HepG2 (cell line): ENCODE measurements at regions not wholly inside any gene's neighbourhood (a gene's known extent, or its start where the extent isn't known, plus 50 kb on each side); places are given as distances from the start of the nearest gene placed in this dataset.

ENCODE experiments used
- ATAC-seq: fragments of 200-7000 bp; cut with Tn5 transposase; 3 replicates; pipeline ENCODE4 v1.9.1; 2020; ENCODE audit warnings: mild to moderate bottlenecking, moderate library complexity
- BruUV-seq: library from RNA; stranded (reverse); fragments of 400-500 nt; replicated peaks from 2 replicates; lab custom pipeline; 2021; lab: Mats Ljungman, UMichigan
- CTCF ChIA-PET: fragments of 300-600 bp; formaldehyde crosslinking; extraction: SDS; loops from one replicate; lab custom pipeline; 2021; ENCODE audit warnings: low total read pairs, inconsistent platforms, low intra/inter-chr PET ratio; lab: Yijun Ruan, JAX
- POLR2A ChIA-PET: fragments of 350-600 bp; sonication (Branson Sonifier 250); formaldehyde crosslinking; loops from one replicate; lab custom pipeline; 2020; ENCODE audit warnings: antibody characterized with exemption, inconsistent platforms; lab: Yijun Ruan, JAX
- DNase-seq: peaks from one replicate; pipeline ENCODE4 v3.0.0-alpha.2; 2015; ENCODE audit warnings: low spot score
- FAIRE-seq: peaks from 3 replicates; lab custom pipeline; 2011; peaks lifted over from hg19 to GRCh38; lab: Jason Lieb, UNC
- H2AFZ ChIP-seq: one replicate; pipeline ENCODE4 v1.6.1; 2011; ENCODE audit warnings: low read length, inconsistent platforms
- H3K27ac ChIP-seq: fragments of 300-600 bp; 3 replicates; pipeline ENCODE4 v1.8.0; 2011; ENCODE audit warnings: mixed run types, mild to moderate bottlenecking, mixed read lengths, low read length, inconsistent platforms; ENCODE audit not compliant: insufficient read depth; ENCODE audit errors: extremely low read length
- H3K27me3 ChIP-seq, 2 experiments: fragments of 200-600 bp in 1 of 2; 2 replicates in 1 of 2; 3 replicates in 1 of 2; pipeline versions ENCODE4 v1.6.0 to v1.8.0; 2011; ENCODE audit warnings: low read length in 2 of 2, mild to moderate bottlenecking in 2 of 2, moderate library complexity in 2 of 2, inconsistent platforms in 1 of 2; ENCODE audit not compliant: insufficient read depth in 2 of 2, control insufficient read depth in 1 of 2
- H3K36me3 ChIP-seq, 2 experiments: fragments of 200-600 bp in 1 of 2; replicated peaks in 1 of 2; 2 replicates in 1 of 2; 3 replicates in 1 of 2; pipeline versions ENCODE4 v1.5.1 to v1.8.0; 2011; ENCODE audit warnings: low read length in 2 of 2, inconsistent platforms in 1 of 2; ENCODE audit not compliant: insufficient read depth in 2 of 2, control insufficient read depth in 1 of 2
- H3K4me1 ChIP-seq: 2 replicates; pipeline ENCODE4 v1.5.1; 2012; ENCODE audit warnings: low read length, inconsistent platforms; ENCODE audit not compliant: insufficient read depth
- H3K4me2 ChIP-seq: 2 replicates; pipeline ENCODE4 v1.6.0; 2011; ENCODE audit warnings: low read depth, low read length, inconsistent platforms
- H3K4me3 ChIP-seq, 3 experiments: fragments of 200-600 bp in 1 of 3; sonication (generic), shearing (Covaris generic) in 1 of 3; replicated peaks in 1 of 3; 2 replicates each; pipeline ENCODE4 v1.5.1; 2011 to 2016; ENCODE audit warnings: low read length in 3 of 3, inconsistent platforms in 2 of 3, low read depth in 2 of 3, mild to moderate bottlenecking in 2 of 3, control low read depth in 1 of 3, mixed read lengths in 1 of 3; ENCODE audit not compliant: insufficient read depth in 1 of 3
- H3K79me2 ChIP-seq: one replicate; pipeline ENCODE4 v1.6.1; 2011; ENCODE audit warnings: low read length, inconsistent platforms; ENCODE audit not compliant: insufficient read depth
- H3K9ac ChIP-seq: 2 replicates; pipeline ENCODE4 v1.6.0; 2011; ENCODE audit warnings: mild to moderate bottlenecking, low read depth, low read length, inconsistent platforms; ENCODE audit not compliant: insufficient read depth
- H3K9me3 ChIP-seq: 2 replicates; pipeline ENCODE4 v1.5.1; 2012; ENCODE audit warnings: mild to moderate bottlenecking, low read length
- H4K20me1 ChIP-seq: 2 replicates; pipeline ENCODE4 v1.6.0; 2011; ENCODE audit warnings: inconsistent platforms, mild to moderate bottlenecking, low read length, moderate library complexity; ENCODE audit not compliant: insufficient read depth
- CHD4 ChIP-seq: fragments of 200-600 bp; sonication (generic); IDR thresholded peaks from 2 replicates; pipeline ENCODE4 v1.7.0; 2017; ENCODE audit warnings: mild to moderate bottlenecking, low read length, borderline replicate concordance
- MAF1 ChIP-seq: sonication (generic); formaldehyde crosslinking; IDR thresholded peaks from 2 replicates; pipeline ENCODE4 v1.5.0; 2020; ENCODE audit warnings: missing genetic modification reagents, borderline replicate concordance
- MAFF ChIP-seq: IDR thresholded peaks from 2 replicates; pipeline ENCODE4 v1.6.1; 2011; ENCODE audit warnings: low read depth, low read length, improper control_type of control experiment
- MYNN ChIP-seq: sonication (generic); formaldehyde crosslinking; IDR thresholded peaks from 2 replicates; pipeline ENCODE4 v1.4.0; 2020; ENCODE audit warnings: mild to moderate bottlenecking, low read depth, missing genetic modification reagents
- NFKB2 ChIP-seq: sonication (generic); formaldehyde crosslinking; IDR thresholded peaks from 2 replicates; pipeline ENCODE4 v1.4.0; 2020; ENCODE audit warnings: missing genetic modification reagents, borderline replicate concordance
- NKX3-1 ChIP-seq: sonication (generic); formaldehyde crosslinking; IDR thresholded peaks from 2 replicates; pipeline ENCODE4 v1.5.0; 2020; ENCODE audit warnings: missing genetic modification reagents
- NONO ChIP-seq, 2 experiments: fragments of 450-650 bp in 1 of 2; sonication (generic) in 1 of 2; formaldehyde crosslinking in 1 of 2; IDR thresholded peaks in 1 of 2; conservative IDR thresholded peaks in 1 of 2; 2 replicates each; pipeline versions ENCODE4 v1.6.1 to v1.8.0; 2017 to 2022; ENCODE audit warnings: mild to moderate bottlenecking in 1 of 2, missing genetic modification reagents in 1 of 2, moderate library complexity in 1 of 2
- NPAS2 ChIP-seq: sonication (generic); formaldehyde crosslinking; IDR thresholded peaks from 2 replicates; pipeline ENCODE4 v1.8.0; 2022; ENCODE audit warnings: mild to moderate bottlenecking, missing genetic modification reagents, borderline replicate concordance
- NR2F2 ChIP-seq: IDR thresholded peaks from 2 replicates; pipeline ENCODE4 v1.6.1; 2012; ENCODE audit warnings: low read depth, inconsistent platforms, borderline replicate concordance
- TCF12 ChIP-seq, 2 experiments: fragments of 450-650 bp in 1 of 2; sonication (generic) in 1 of 2; formaldehyde crosslinking in 1 of 2; IDR thresholded peaks; 2 replicates each; pipeline versions ENCODE4 v1.6.1 to v1.8.0; 2017 to 2022; ENCODE audit warnings: antibody characterized with exemption in 1 of 2, mild to moderate bottlenecking in 1 of 2, missing genetic modification reagents in 1 of 2, moderate library complexity in 1 of 2
- U2AF2 ChIP-seq: fragments of 200-400 bp; formaldehyde crosslinking; IDR thresholded peaks from 2 replicates; pipeline ENCODE4 v1.6.1; 2017; ENCODE audit warnings: low read depth, mild to moderate bottlenecking, low read length
- ZC3H4 ChIP-seq: sonication (generic); formaldehyde crosslinking; IDR thresholded peaks from 2 replicates; pipeline ENCODE4 v1.4.0; 2020; ENCODE audit warnings: missing genetic modification reagents, borderline replicate concordance
- ZFP1 ChIP-seq: IDR thresholded peaks from 2 replicates; pipeline ENCODE4 v1.6.1; 2016
- ZNF546 ChIP-seq: sonication (generic); formaldehyde crosslinking; conservative IDR thresholded peaks from 2 replicates; pipeline ENCODE4 v1.8.1; 2023; ENCODE audit warnings: mild to moderate bottlenecking, missing genetic modification reagents
- ZNF883 ChIP-seq: sonication (generic); formaldehyde crosslinking; IDR thresholded peaks from 2 replicates; pipeline ENCODE4 v1.5.1; 2020; ENCODE audit warnings: mild to moderate bottlenecking, missing genetic modification reagents; ENCODE audit errors: not compliant biosample characterization
- WGBS: methylation state at CpG from one replicate; pipeline ENCODE4 v1.1.6; 2017; ENCODE audit warnings: low lambda C conversion rate; 5-methylcytosine and 5-hydroxymethylcytosine counted together
- in situ Hi-C: cut with HindIII; loops from 2 replicates; pipeline ENCODE4 v1.10.0; 2017; ENCODE audit warnings: low pct_unique_long_range_greater_than_20kb; ENCODE audit not compliant: extremely low pct_ligation_motif_present
- intact Hi-C: fragments of 100-400 bp; cut with micrococcal nuclease; formaldehyde crosslinking; loops from one replicate; pipeline ENCODE4 v1.10.0; 2022; ENCODE audit not compliant: unreplicated experiment
- TF ChIP-seq, protein P1 (sequence below): sonication (generic); formaldehyde crosslinking; IDR thresholded peaks from 2 replicates; pipeline ENCODE4 v1.5.1; 2020; ENCODE audit warnings: missing genetic modification reagents, mild to moderate bottlenecking, borderline replicate concordance
- TF ChIP-seq, protein P2 (sequence below): sonication (generic); formaldehyde crosslinking; IDR thresholded peaks from 2 replicates; pipeline ENCODE4 v1.9.0; 2021; ENCODE audit warnings: missing genetic modification reagents, borderline replicate concordance
- TF ChIP-seq, protein P3 (sequence below): IDR thresholded peaks from 2 replicates; pipeline ENCODE4 v1.6.1; 2016; ENCODE audit warnings: low read depth, borderline replicate concordance
- TF ChIP-seq, protein P4 (sequence below): IDR thresholded peaks from 2 replicates; pipeline ENCODE4 v1.6.1; 2016; ENCODE audit warnings: missing compliant biosample characterization, missing genetic modification reagents, borderline replicate concordance

DNA sequence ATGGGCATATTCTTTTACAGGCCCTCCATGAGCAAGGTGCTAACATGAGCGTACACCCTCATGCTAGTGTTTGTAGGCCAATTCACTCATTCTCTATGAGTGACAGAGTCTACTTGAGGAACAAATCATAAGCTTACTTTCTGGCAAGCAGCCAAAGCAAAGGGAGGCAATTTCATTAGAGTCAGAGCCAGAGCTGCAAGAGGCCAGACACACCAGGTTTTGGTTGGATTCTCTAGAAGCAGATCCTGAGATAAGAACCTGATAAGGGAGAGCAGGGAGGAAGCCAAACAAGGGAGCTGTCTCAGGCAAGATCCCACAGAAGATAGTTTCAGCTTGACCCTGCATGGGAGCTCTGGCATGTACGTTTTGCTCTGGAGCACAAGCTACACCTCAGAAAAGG, 214.1 kb upstream of the CTNNB1 start:
- CTCF ChIA-PET = no interaction called here
- BruUV-seq = no TSS peak
- Histone ChIP-seq H4K20me1 (no peaks in the 10 kb centered on the region), H3K9me3 (no peaks in the 10 kb centered on the region), H3K27ac (no peak overlapping the region), H3K79me2 (no peaks in the 10 kb centered on the region), H3K4me3 (no peak overlapping the region), H3K36me3 (no peaks in the 10 kb centered on the region)
- WGBS = 30% methylated on average over 2 of the region's 2 CpGs
- TF ChIP-seq ZC3H4 (CRISPR knock-in tag) (no peak), ZFP1 (CRISPR knock-in tag) (no peak), ZNF546 (CRISPR knock-in tag) (no peak), CHD4 (no peak), ZNF883 (CRISPR knock-in tag) (no peak), NFKB2 (no peak), MAF1 (CRISPR knock-in tag) (no peak), TCF12 (IDR thresholded peaks at IDR 0.05) (no peak), TCF12 (CRISPR knock-in tag; IDR thresholded peaks at IDR 0.05) (no peak), NKX3-1 (CRISPR knock-in tag) (no peak), NPAS2 (CRISPR knock-in tag) (no peak), U2AF2 (no peak), NONO (IDR thresholded peaks at IDR 0.05) (no peak), NONO (CRISPR knock-in tag; conservative IDR thresholded peaks at IDR 0.05) (no peak), MAFF (no peak), NR2F2 (no peak), MYNN (no peak)
- TF ChIP-seq, protein P1, sequence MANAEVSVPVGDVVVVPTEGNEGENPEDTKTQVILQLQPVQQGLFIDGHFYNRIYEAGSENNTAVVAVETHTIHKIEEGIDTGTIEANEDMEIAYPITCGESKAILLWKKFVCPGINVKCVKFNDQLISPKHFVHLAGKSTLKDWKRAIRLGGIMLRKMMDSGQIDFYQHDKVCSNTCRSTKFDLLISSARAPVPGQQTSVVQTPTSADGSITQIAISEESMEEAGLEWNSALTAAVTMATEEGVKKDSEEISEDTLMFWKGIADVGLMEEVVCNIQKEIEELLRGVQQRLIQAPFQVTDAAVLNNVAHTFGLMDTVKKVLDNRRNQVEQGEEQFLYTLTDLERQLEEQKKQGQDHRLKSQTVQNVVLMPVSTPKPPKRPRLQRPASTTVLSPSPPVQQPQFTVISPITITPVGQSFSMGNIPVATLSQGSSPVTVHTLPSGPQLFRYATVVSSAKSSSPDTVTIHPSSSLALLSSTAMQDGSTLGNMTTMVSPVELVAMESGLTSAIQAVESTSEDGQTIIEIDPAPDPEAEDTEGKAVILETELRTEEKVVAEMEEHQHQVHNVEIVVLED = no peak
- TF ChIP-seq, protein P2, sequence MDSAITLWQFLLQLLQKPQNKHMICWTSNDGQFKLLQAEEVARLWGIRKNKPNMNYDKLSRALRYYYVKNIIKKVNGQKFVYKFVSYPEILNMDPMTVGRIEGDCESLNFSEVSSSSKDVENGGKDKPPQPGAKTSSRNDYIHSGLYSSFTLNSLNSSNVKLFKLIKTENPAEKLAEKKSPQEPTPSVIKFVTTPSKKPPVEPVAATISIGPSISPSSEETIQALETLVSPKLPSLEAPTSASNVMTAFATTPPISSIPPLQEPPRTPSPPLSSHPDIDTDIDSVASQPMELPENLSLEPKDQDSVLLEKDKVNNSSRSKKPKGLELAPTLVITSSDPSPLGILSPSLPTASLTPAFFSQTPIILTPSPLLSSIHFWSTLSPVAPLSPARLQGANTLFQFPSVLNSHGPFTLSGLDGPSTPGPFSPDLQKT (CRISPR knock-in tag) = no peak
- TF ChIP-seq, protein P3, sequence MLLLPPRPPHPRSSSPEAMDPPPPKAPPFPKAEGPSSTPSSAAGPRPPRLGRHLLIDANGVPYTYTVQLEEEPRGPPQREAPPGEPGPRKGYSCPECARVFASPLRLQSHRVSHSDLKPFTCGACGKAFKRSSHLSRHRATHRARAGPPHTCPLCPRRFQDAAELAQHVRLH = no peak
- TF ChIP-seq, protein P4, sequence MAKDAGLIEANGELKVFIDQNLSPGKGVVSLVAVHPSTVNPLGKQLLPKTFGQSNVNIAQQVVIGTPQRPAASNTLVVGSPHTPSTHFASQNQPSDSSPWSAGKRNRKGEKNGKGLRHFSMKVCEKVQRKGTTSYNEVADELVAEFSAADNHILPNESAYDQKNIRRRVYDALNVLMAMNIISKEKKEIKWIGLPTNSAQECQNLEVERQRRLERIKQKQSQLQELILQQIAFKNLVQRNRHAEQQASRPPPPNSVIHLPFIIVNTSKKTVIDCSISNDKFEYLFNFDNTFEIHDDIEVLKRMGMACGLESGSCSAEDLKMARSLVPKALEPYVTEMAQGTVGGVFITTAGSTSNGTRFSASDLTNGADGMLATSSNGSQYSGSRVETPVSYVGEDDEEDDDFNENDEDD (CRISPR knock-in tag) = no peak
- TF ChIP-seq, all 625 proteins: peak for 0
- H3K4me2 ChIP-seq = no peak overlapping the region
- H3K27me3 ChIP-seq = no peaks in the 10 kb centered on the region
- in situ Hi-C loops = no loop called here
- intact Hi-C loops = no loop called here
- POLR2A ChIA-PET = no interaction called here
- no peak for FAIRE-seq
- peaks cover 9% of the 10 kb centered on the region; the same call in 1 of the 2 replicates for H3K4me1 ChIP-seq
- no peak for DNase-seq
- no peak for ATAC-seq
- H3K9ac ChIP-seq = no peak overlapping the region
- H2AFZ ChIP-seq = no peak overlapping the region
